ENCODE measurements at regions not wholly inside any gene's neighbourhood (a gene's known extent, or its start where the extent isn't known, plus 50 kb on each side); places are given as distances from the start of the nearest gene placed in this dataset.

DNA sequence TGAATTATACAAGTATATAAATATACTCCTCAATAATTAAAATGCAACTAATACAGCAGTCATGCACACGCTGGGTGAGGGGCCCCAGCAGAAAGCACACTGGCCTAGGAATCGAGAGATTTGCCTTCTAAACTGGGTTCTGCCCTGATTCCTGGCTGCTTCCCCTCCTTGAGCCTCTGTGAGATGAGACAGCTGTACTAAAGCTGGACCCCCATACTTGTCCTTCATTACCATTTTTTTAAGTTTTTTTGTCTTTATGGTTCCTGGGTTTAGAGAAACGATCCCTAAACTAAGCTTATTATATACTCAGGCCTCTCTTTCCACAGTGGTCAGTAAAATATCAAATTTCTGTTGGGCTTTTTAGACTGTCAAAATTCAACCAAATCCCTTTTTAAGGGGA is 195.1 kb upstream of the DYNLRB2 start:
- TF ChIP-seq POLR2A (IDR thresholded peaks at IDR 0.05) (no peak), CTCF (IDR thresholded peaks at IDR 0.05) (no peak), POLR2AphosphoS5 (IDR thresholded peaks at IDR 0.05) (no peak), EP300 (IDR thresholded peaks at IDR 0.05) (no peak)
